CD4-positive, alpha-beta T cell (primary cell): ENCODE measurements at regions not wholly inside any gene's neighbourhood (a gene's known extent, or its start where the extent isn't known, plus 50 kb on each side); places are given as distances from the start of the nearest gene placed in this dataset.
"Not testable (repeated sequence)": the region's sequence is repeated elsewhere in the genome, so short reads cannot be mapped to it uniquely, and the experiment has no call there.

Experiments
- ATAC-seq: fragments of 200-7000 bp; cut with Tn5 transposase; one replicate; pipeline ENCODE4 v1.10.0; 2022; ENCODE audit warnings: mild to moderate bottlenecking; ENCODE audit not compliant: poor library complexity
- CTCF ChIA-PET: fragments of 350-600 bp; sonication (Branson Sonifier 250); formaldehyde crosslinking; loops from one replicate; lab custom pipeline; 2021; ENCODE audit warnings: antibody characterized with exemption, inconsistent platforms; lab: Charles Lee
- POLR2A ChIA-PET: fragments of 350-600 bp; sonication (Branson Sonifier 250); formaldehyde crosslinking; loops from one replicate; lab custom pipeline; 2021; ENCODE audit warnings: antibody characterized with exemption, inconsistent platforms; lab: Charles Lee
- DNase-seq, 14 experiments: peaks; one replicate each; pipeline ENCODE4 v3.0.0-alpha.2; 2013 to 2020; ENCODE audit warnings: mixed read lengths in 2 of 14
- H3K27ac ChIP-seq, 2 donors: one replicate each; pipeline versions ENCODE4 v1.5.1 to v1.7.0; 2013; ENCODE audit warnings: low read length in 2 of 2, low read depth in 1 of 2, mild to moderate bottlenecking in 1 of 2
- H3K27me3 ChIP-seq, 2 experiments: 1 replicate in 1 of 2; 2 replicates in 1 of 2; pipeline versions ENCODE4 v1.6.1 to v1.7.0; 2013; ENCODE audit warnings: low read length in 2 of 2, control low read depth in 1 of 2, mild to moderate bottlenecking in 1 of 2, moderate library complexity in 1 of 2; ENCODE audit not compliant: insufficient read depth in 2 of 2, control insufficient read depth in 1 of 2
- H3K36me3 ChIP-seq: one replicate; pipeline ENCODE4 v1.6.1; 2013; ENCODE audit warnings: low read length, control low read depth; ENCODE audit not compliant: insufficient read depth
- H3K4me1 ChIP-seq: one replicate; pipeline ENCODE4 v1.6.1; 2013; ENCODE audit warnings: low read length, control low read depth; ENCODE audit not compliant: insufficient read depth
- H3K4me3 ChIP-seq: one replicate; pipeline ENCODE4 v1.5.1; 2013; ENCODE audit warnings: mild to moderate bottlenecking, low read length, moderate library complexity
- H3K9me3 ChIP-seq, 2 experiments: 1 replicate in 1 of 2; 2 replicates in 1 of 2; pipeline versions ENCODE4 v1.6.1 to v1.7.0; 2013; ENCODE audit warnings: low read length in 2 of 2, mild to moderate bottlenecking in 2 of 2, control low read depth in 1 of 2, moderate library complexity in 1 of 2; ENCODE audit not compliant: control insufficient read depth in 1 of 2, insufficient read depth in 1 of 2
- H3K27ac Mint-ChIP-seq: one replicate; pipeline ENCODE4 v1.8.0; 2020; ENCODE audit warnings: mixed read lengths
- H3K27me3 Mint-ChIP-seq: one replicate; pipeline ENCODE4 v1.8.0; 2021; ENCODE audit warnings: mixed read lengths
- H3K36me3 Mint-ChIP-seq: one replicate; pipeline ENCODE4 v1.8.0; 2021; ENCODE audit warnings: low read depth, mixed read lengths
- H3K4me1 Mint-ChIP-seq: one replicate; pipeline ENCODE4 v1.8.0; 2021; ENCODE audit warnings: low read depth, mixed read lengths
- H3K4me3 Mint-ChIP-seq: one replicate; pipeline ENCODE4 v1.8.0; 2020; ENCODE audit warnings: mild to moderate bottlenecking, mixed read lengths
- H3K9me3 Mint-ChIP-seq: one replicate; pipeline ENCODE4 v1.8.0; 2020; ENCODE audit warnings: mixed read lengths
- CTCF ChIP-seq: fragments of 200-600 bp; IDR thresholded peaks from one replicate; pipeline ENCODE4 v1.8.0; 2022; ENCODE audit warnings: antibody characterized with exemption, mild to moderate bottlenecking
- intact Hi-C, 2 experiments: fragments of 100-400 bp; cut with DNase I in 1 of 2; cut with micrococcal nuclease in 1 of 2; formaldehyde crosslinking; loops; one replicate each; pipeline versions ENCODE4 v1.15.1 to v1.9.0; 2023 to 2025; cut with DNase I, micrococcal nuclease

- no peak for DNase-seq
- peaks cover 3% of the 10 kb centered on the region for H3K9me3 Mint-ChIP-seq
- ChIA-PET POLR2A (no interaction called here), CTCF (no interaction called here)
- ATAC-seq = no peak
- no peak for TF ChIP-seq CTCF
- no peaks in the 10 kb centered on the region for H3K36me3 ChIP-seq
- H3K27me3 Mint-ChIP-seq = no peaks in the 10 kb centered on the region
- no peak overlapping the region for H3K4me3 ChIP-seq
- no peaks in the 10 kb centered on the region for H3K27me3 ChIP-seq
- H3K27ac Mint-ChIP-seq = no peak overlapping the region
- intact Hi-C loops = no loop called here
- no peak overlapping the region for H3K4me3 Mint-ChIP-seq
- H3K27ac ChIP-seq = no peak overlapping the region
- H3K4me1 Mint-ChIP-seq = no peaks in the 10 kb centered on the region
- H3K9me3 ChIP-seq = peaks cover 0 to 5% of the 10 kb centered on the region in 2 experiments
- H3K4me1 ChIP-seq = no peaks in the 10 kb centered on the region
- no peaks in the 10 kb centered on the region for H3K36me3 Mint-ChIP-seq
Measured at GRCh38 chr5:165031371-165031770, 1526.0 kb downstream of the MAT2B start.

GRCh38 chr5:165035520-165035919 lies 1530.1 kb downstream of the MAT2B start:
- Mint-ChIP-seq H3K36me3 (no peaks in the 10 kb centered on the region), H3K27ac (no peak overlapping the region), H3K4me3 (no peak overlapping the region), H3K4me1 (no peaks in the 10 kb centered on the region), H3K27me3 (no peaks in the 10 kb centered on the region), H3K9me3 (peaks cover 2% of the 10 kb centered on the region)
- ChIA-PET CTCF (no interaction called here), POLR2A (no interaction called here)
- Histone ChIP-seq H3K27ac (no peak overlapping the region), H3K4me1 (no peaks in the 10 kb centered on the region), H3K27me3 (no peaks in the 10 kb centered on the region), H3K9me3 (no peaks in the 10 kb centered on the region), H3K36me3 (no peaks in the 10 kb centered on the region), H3K4me3 (no peak overlapping the region)
- DNase-seq (no peak), ATAC-seq (no peak)
- TF ChIP-seq CTCF = no peak
- intact Hi-C loops = no loop called here

GRCh38 chr5:165039748-165040147 lies 1534.3 kb downstream of the MAT2B start:
- POLR2A ChIA-PET = no interaction called here
- Mint-ChIP-seq H3K36me3 (no peaks in the 10 kb centered on the region), H3K27me3 (no peaks in the 10 kb centered on the region), H3K9me3 (peaks cover 2% of the 10 kb centered on the region), H3K4me1 (no peaks in the 10 kb centered on the region), H3K4me3 (no peak overlapping the region), H3K27ac (no peak overlapping the region)
- DNase-seq = no peak
- H3K9me3 ChIP-seq = no peaks in the 10 kb centered on the region
- no peaks in the 10 kb centered on the region for H3K36me3 ChIP-seq
- H3K27ac ChIP-seq = no peak overlapping the region
- H3K27me3 ChIP-seq = no peaks in the 10 kb centered on the region
- ATAC-seq = no peak
- H3K4me3 ChIP-seq = no peak overlapping the region
- CTCF ChIA-PET = no interaction called here
- no peak for TF ChIP-seq CTCF
- no peaks in the 10 kb centered on the region for H3K4me1 ChIP-seq
- intact Hi-C loops = no loop called here

GRCh38 chr5:165045941-165046340 lies 1540.5 kb downstream of the MAT2B start:
- H3K27me3 ChIP-seq, POLR2A ChIA-PET, H3K4me3 ChIP-seq, H3K27ac ChIP-seq, DNase-seq, H3K36me3 ChIP-seq, H3K4me1 Mint-ChIP-seq, H3K27me3 Mint-ChIP-seq, H3K36me3 Mint-ChIP-seq, H3K4me1 ChIP-seq, H3K9me3 Mint-ChIP-seq, H3K4me3 Mint-ChIP-seq, intact Hi-C loops, CTCF ChIA-PET, ATAC-seq, H3K9me3 ChIP-seq, H3K27ac Mint-ChIP-seq: not testable (repeated sequence)
